HCEC 1CT (cell line): ENCODE measurements at regions not wholly inside any gene's neighbourhood (a gene's known extent, or its start where the extent isn't known, plus 50 kb on each side); places are given as distances from the start of the nearest gene placed in this dataset.

ENCODE experiments used
- DNase-seq: peaks from one replicate; pipeline ENCODE4 v3.0.0-alpha.2; 2017

GRCh38 chr15:97200161-97200560 lies 760.3 kb upstream of the ARRDC4 start:
- no peak for DNase-seq

- no peak for DNase-seq
These were observed 750.2 kb upstream of the ARRDC4 start for GRCh38 chr15:97210277-97210676.

- no peak for DNase-seq
These were observed 744.9 kb upstream of the ARRDC4 start for GRCh38 chr15:97215629-97216028.

GRCh38 chr15:97224191-97224641 lies 736.3 kb upstream of the ARRDC4 start:
- DNase-seq = no peak

- DNase-seq = peak; percentile 38
These were observed 725.5 kb upstream of the ARRDC4 start for GRCh38 chr15:97234851-97235610.

GRCh38 chr15:97235611-97235985 lies 724.9 kb upstream of the ARRDC4 start:
- DNase-seq = no peak

GRCh38 chr15:97236140-97236539 lies 724.4 kb upstream of the ARRDC4 start:
- DNase-seq = no peak

GRCh38 chr15:97237160-97237559 lies 723.3 kb upstream of the ARRDC4 start:
- no peak for DNase-seq

GRCh38 chr15:97248376-97248775 lies 712.1 kb upstream of the ARRDC4 start:
- no peak for DNase-seq

GRCh38 chr15:97259943-97260342 lies 700.6 kb upstream of the ARRDC4 start:
- DNase-seq = no peak

- DNase-seq = no peak
These were observed 659.3 kb upstream of the ARRDC4 start for GRCh38 chr15:97301166-97301565.

- DNase-seq = no peak
These were observed 644.1 kb upstream of the ARRDC4 start for GRCh38 chr15:97316362-97316761.

- no peak for DNase-seq
These were observed 643.3 kb upstream of the ARRDC4 start for GRCh38 chr15:97317163-97317562.

GRCh38 chr15:97319291-97319690 lies 641.2 kb upstream of the ARRDC4 start:
- no peak for DNase-seq

GRCh38 chr15:97346221-97346620 lies 614.3 kb upstream of the ARRDC4 start:
- DNase-seq = no peak

- no peak for DNase-seq
These were observed 609.7 kb upstream of the ARRDC4 start for GRCh38 chr15:97350813-97351212.

- no peak for DNase-seq
These were observed 577.0 kb upstream of the ARRDC4 start for GRCh38 chr15:97383516-97383915.

- no peak for DNase-seq
These were observed 573.6 kb upstream of the ARRDC4 start for GRCh38 chr15:97386940-97387339.

GRCh38 chr15:97401195-97401594 lies 559.3 kb upstream of the ARRDC4 start:
- DNase-seq = no peak

GRCh38 chr15:97401970-97402369 lies 558.5 kb upstream of the ARRDC4 start:
- DNase-seq = no peak

GRCh38 chr15:97406841-97407240 lies 553.7 kb upstream of the ARRDC4 start:
- DNase-seq = no peak

- no peak for DNase-seq
These were observed 549.5 kb upstream of the ARRDC4 start for GRCh38 chr15:97410897-97411575.

- no peak for DNase-seq
These were observed 540.4 kb upstream of the ARRDC4 start for GRCh38 chr15:97420130-97420529.

- no peak for DNase-seq
These were observed 534.9 kb upstream of the ARRDC4 start for GRCh38 chr15:97425596-97425995.

GRCh38 chr15:97443101-97443500 lies 517.4 kb upstream of the ARRDC4 start:
- no peak for DNase-seq
